H9 (cell line): ENCODE measurements at regions not wholly inside any gene's neighbourhood (a gene's known extent, or its start where the extent isn't known, plus 50 kb on each side); places are given as distances from the start of the nearest gene placed in this dataset.

Experiments used
- DNase-seq: peaks from one replicate; pipeline ENCODE4 v3.0.0-alpha.2; 2017
- H2AFZ ChIP-seq: one replicate; pipeline ENCODE4 v1.6.1; 2013; ENCODE audit warnings: mild to moderate bottlenecking, low read length, control low read depth, moderate library complexity
- H2AK5ac ChIP-seq: 2 replicates; pipeline ENCODE4 v1.6.1; 2013; ENCODE audit warnings: low read length, control low read depth, mixed read lengths; ENCODE audit not compliant: insufficient read length
- H2BK120ac ChIP-seq: one replicate; pipeline ENCODE4 v1.6.1; 2013; ENCODE audit warnings: low read depth, mild to moderate bottlenecking, low read length, control low read depth, inconsistent platforms; ENCODE audit not compliant: poor library complexity, severe bottlenecking
- H2BK12ac ChIP-seq: 2 replicates; pipeline ENCODE4 v1.6.1; 2013; ENCODE audit warnings: low read length, control low read depth, mixed read lengths, low read depth; ENCODE audit not compliant: insufficient read length
- H2BK15ac ChIP-seq: 2 replicates; pipeline ENCODE4 v1.6.1; 2013; ENCODE audit warnings: low read depth, low read length, control low read depth
- H2BK20ac ChIP-seq: one replicate; pipeline ENCODE4 v1.6.1; 2013; ENCODE audit warnings: low read depth, mild to moderate bottlenecking, low read length, control low read depth, inconsistent platforms; ENCODE audit not compliant: poor library complexity, severe bottlenecking
- H2BK5ac ChIP-seq: 2 replicates; pipeline ENCODE4 v1.6.1; 2013; ENCODE audit warnings: low read length, control low read depth, mixed read lengths; ENCODE audit not compliant: insufficient read length
- H3K14ac ChIP-seq: 2 replicates; pipeline ENCODE4 v1.6.1; 2013; ENCODE audit warnings: low read length, control low read depth; ENCODE audit not compliant: insufficient read depth
- H3K18ac ChIP-seq: 2 replicates; pipeline ENCODE4 v1.6.1; 2013; ENCODE audit warnings: low read depth, mild to moderate bottlenecking, mixed read lengths, low read length, control low read depth; ENCODE audit not compliant: insufficient read length
- H3K23ac ChIP-seq: 2 replicates; pipeline ENCODE4 v1.6.1; 2013; ENCODE audit warnings: low read length, control low read depth, mixed read lengths, low read depth; ENCODE audit not compliant: insufficient read length
- H3K23me2 ChIP-seq: 2 replicates; pipeline ENCODE4 v1.6.1; 2013; ENCODE audit warnings: low read depth, mild to moderate bottlenecking, mixed read lengths, low read length, control low read depth; ENCODE audit not compliant: insufficient read length, poor library complexity, severe bottlenecking
- H3K27ac ChIP-seq: 2 replicates; pipeline ENCODE4 v1.5.1; 2013; ENCODE audit warnings: low read length, control low read depth, mixed read lengths, low read depth; ENCODE audit not compliant: insufficient read length
- H3K27me3 ChIP-seq: 2 replicates; pipeline ENCODE4 v1.6.1; 2013; ENCODE audit warnings: low read length, control low read depth, inconsistent platforms; ENCODE audit not compliant: insufficient read depth
- H3K4ac ChIP-seq: 2 replicates; pipeline ENCODE4 v1.6.1; 2013; ENCODE audit warnings: low read depth, mild to moderate bottlenecking, control low read depth, inconsistent platforms, low read length, moderate library complexity
- H3K4me1 ChIP-seq: 2 replicates; pipeline ENCODE4 v1.6.1; 2013; ENCODE audit warnings: low read length, control low read depth, inconsistent platforms; ENCODE audit not compliant: insufficient read depth
- H3K4me2 ChIP-seq: 2 replicates; pipeline ENCODE4 v1.6.1; 2013; ENCODE audit warnings: low read length, control low read depth, mixed read lengths; ENCODE audit not compliant: insufficient read length, insufficient read depth
- H3K56ac ChIP-seq: 2 replicates; pipeline ENCODE4 v1.6.1; 2013; ENCODE audit warnings: low read depth, mild to moderate bottlenecking, mixed read lengths, low read length, control low read depth; ENCODE audit not compliant: insufficient read length
- H3K79me1 ChIP-seq: 2 replicates; pipeline ENCODE4 v1.6.1; 2013; ENCODE audit warnings: low read depth, mild to moderate bottlenecking, moderate library complexity, low read length, control low read depth, inconsistent platforms; ENCODE audit not compliant: insufficient read depth, poor library complexity, severe bottlenecking
- H3K79me2 ChIP-seq: 2 replicates; pipeline ENCODE4 v1.6.1; 2013; ENCODE audit warnings: low read length, control low read depth, inconsistent platforms; ENCODE audit not compliant: insufficient read depth
- H3K9ac ChIP-seq: 2 replicates; pipeline ENCODE4 v1.6.1; 2013; ENCODE audit warnings: low read length, control low read depth, mixed read lengths; ENCODE audit not compliant: insufficient read length; ENCODE audit errors: extremely low read depth
- H3K9me3 ChIP-seq: one replicate; pipeline ENCODE4 v1.6.1; 2013; ENCODE audit warnings: low read depth, low read length, inconsistent platforms; ENCODE audit not compliant: control insufficient read depth
- H3T11ph ChIP-seq: one replicate; pipeline ENCODE4 v1.6.1; 2013; ENCODE audit warnings: mild to moderate bottlenecking, low read length, control low read depth, inconsistent platforms
- H4K20me1 ChIP-seq: one replicate; pipeline ENCODE4 v1.6.1; 2013; ENCODE audit not compliant: control insufficient read depth, insufficient read length, insufficient read depth
- H4K5ac ChIP-seq: 2 replicates; pipeline ENCODE4 v1.6.1; 2013; ENCODE audit warnings: low read depth, mild to moderate bottlenecking, mixed read lengths, low read length, control low read depth; ENCODE audit not compliant: insufficient read length
- H4K8ac ChIP-seq: replicated peaks from 2 replicates; pipeline ENCODE4 v1.6.1; 2013; ENCODE audit warnings: low read length, control low read depth, mixed read lengths, low read depth; ENCODE audit not compliant: insufficient read length
- H4K91ac ChIP-seq: 2 replicates; pipeline ENCODE4 v1.6.1; 2013; ENCODE audit warnings: low read depth, mild to moderate bottlenecking, moderate library complexity, mixed read lengths, low read length, control low read depth; ENCODE audit not compliant: insufficient read length
- H3K27ac Mint-ChIP-seq, 3 experiments: 2 replicates in 2 of 3; 3 replicates in 1 of 3; pipeline ENCODE4 v1.8.0; 2020 to 2021; ENCODE audit warnings: mixed read lengths in 3 of 3, mild to moderate bottlenecking in 1 of 3, moderate library complexity in 1 of 3
- H3K27me3 Mint-ChIP-seq: 2 replicates; pipeline ENCODE4 v1.8.0; 2021; ENCODE audit warnings: low read depth, mild to moderate bottlenecking, moderate library complexity, mixed read lengths
- H3K36me3 Mint-ChIP-seq, 3 experiments: 2 replicates in 2 of 3; 3 replicates in 1 of 3; pipeline ENCODE4 v1.8.0; 2020 to 2021; ENCODE audit warnings: low read depth in 3 of 3, mixed read lengths in 3 of 3; ENCODE audit not compliant: insufficient read depth in 1 of 3
- H3K4me1 Mint-ChIP-seq, 2 experiments: 2 replicates each; pipeline ENCODE4 v1.8.0; 2020; ENCODE audit warnings: mixed read lengths in 2 of 2
- H3K4me3 Mint-ChIP-seq, 2 experiments: 2 replicates in 1 of 2; 3 replicates in 1 of 2; pipeline ENCODE4 v1.8.0; 2020 to 2021; ENCODE audit warnings: mild to moderate bottlenecking in 2 of 2, mixed read lengths in 2 of 2, moderate library complexity in 1 of 2
- H3K9me3 Mint-ChIP-seq, 2 experiments: 2 replicates in 1 of 2; 3 replicates in 1 of 2; pipeline ENCODE4 v1.8.0; 2020; ENCODE audit warnings: mild to moderate bottlenecking in 2 of 2, mixed read lengths in 2 of 2, moderate library complexity in 1 of 2
- WGBS: extraction: QIAGEN DNeasy Blood & Tissue Kit; methylation state at CpG from one replicate; pipeline ENCODE4 v1.1.7; 2013; ENCODE audit warnings: missing lambda C conversion rate, low lambda C conversion rate, mixed read lengths; ENCODE audit not compliant: insufficient read length; ENCODE audit errors: extremely low coverage; 5-methylcytosine and 5-hydroxymethylcytosine counted together
- TF ChIP-seq, protein P1 (sequence below): fragments of 200-600 bp; sonication (generic); conservative IDR thresholded peaks from 3 replicates; pipeline ENCODE4 v1.8.0; 2021; ENCODE audit warnings: antibody characterized with exemption, mild to moderate bottlenecking

DNA sequence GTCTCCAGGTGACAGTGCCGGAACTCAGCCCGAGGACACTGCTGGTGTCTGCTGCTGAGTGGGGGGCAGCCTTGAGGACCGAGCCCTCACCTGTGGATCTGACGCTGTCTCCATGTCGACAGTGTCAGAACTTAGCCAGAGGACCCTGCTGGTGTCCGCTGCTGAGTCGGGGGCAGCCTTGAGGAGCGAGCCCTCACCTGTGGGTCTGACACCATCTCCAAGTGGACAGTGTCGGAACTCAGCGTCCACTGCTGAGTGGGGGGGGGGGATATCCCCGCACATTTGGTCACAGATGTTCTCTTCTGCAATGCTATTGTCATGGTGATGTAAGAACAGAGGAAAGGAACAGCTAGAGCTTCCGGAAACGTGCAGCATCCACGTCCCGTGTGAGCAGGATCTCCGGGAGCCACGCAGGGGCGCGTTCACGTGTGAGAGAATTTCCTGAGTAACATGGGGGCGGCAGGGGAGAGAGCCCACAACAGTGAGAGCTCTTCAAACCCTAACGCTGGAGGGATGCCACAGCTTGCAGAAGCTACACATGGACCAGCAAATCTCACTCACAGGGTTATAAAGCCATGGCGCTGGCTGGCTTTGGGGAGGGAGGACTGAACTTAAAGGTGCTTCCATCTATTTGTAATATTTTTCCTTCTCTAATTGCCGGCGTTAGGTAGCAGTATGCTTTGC lies 250.7 kb upstream of the SALL3 start:
- no peak overlapping the region for H4K5ac ChIP-seq
- no peak overlapping the region for H2BK20ac ChIP-seq
- no peaks in the 10 kb centered on the region for H3K9me3 ChIP-seq
- H3K9me3 Mint-ChIP-seq, result no peaks in the 10 kb centered on the region
- peaks cover 7% of the 10 kb centered on the region; the same call in 1 of the 2 replicates for H3K4me1 ChIP-seq
- H3K36me3 Mint-ChIP-seq, result no peaks in the 10 kb centered on the region; a peak in 1 of 7 replicates
- no peak overlapping the region for H4K8ac ChIP-seq
- TF ChIP-seq, protein P1, sequence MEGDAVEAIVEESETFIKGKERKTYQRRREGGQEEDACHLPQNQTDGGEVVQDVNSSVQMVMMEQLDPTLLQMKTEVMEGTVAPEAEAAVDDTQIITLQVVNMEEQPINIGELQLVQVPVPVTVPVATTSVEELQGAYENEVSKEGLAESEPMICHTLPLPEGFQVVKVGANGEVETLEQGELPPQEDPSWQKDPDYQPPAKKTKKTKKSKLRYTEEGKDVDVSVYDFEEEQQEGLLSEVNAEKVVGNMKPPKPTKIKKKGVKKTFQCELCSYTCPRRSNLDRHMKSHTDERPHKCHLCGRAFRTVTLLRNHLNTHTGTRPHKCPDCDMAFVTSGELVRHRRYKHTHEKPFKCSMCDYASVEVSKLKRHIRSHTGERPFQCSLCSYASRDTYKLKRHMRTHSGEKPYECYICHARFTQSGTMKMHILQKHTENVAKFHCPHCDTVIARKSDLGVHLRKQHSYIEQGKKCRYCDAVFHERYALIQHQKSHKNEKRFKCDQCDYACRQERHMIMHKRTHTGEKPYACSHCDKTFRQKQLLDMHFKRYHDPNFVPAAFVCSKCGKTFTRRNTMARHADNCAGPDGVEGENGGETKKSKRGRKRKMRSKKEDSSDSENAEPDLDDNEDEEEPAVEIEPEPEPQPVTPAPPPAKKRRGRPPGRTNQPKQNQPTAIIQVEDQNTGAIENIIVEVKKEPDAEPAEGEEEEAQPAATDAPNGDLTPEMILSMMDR, result no peak
- H3K79me1 ChIP-seq, result no peaks in the 10 kb centered on the region
- peaks cover 6% of the 10 kb centered on the region for H3K27me3 Mint-ChIP-seq
- H3K14ac ChIP-seq, result no peak overlapping the region
- H3K4me1 Mint-ChIP-seq, result peaks cover 9 to 15% of the 10 kb centered on the region in 2 experiments
- H3K27ac ChIP-seq, result no peak overlapping the region
- no peaks in the 10 kb centered on the region for H4K20me1 ChIP-seq
- H3K4ac ChIP-seq, result no peak overlapping the region
- H2AFZ ChIP-seq, result no peak overlapping the region
- H2BK120ac ChIP-seq, result no peak overlapping the region
- no CpG with 5 or more reads among the region's 25 CpGs for WGBS
- no peak overlapping the region; a peak in 1 of 7 replicates for H3K27ac Mint-ChIP-seq
- no peak overlapping the region for H3K4me3 Mint-ChIP-seq
- H3K27me3 ChIP-seq, result no peaks in the 10 kb centered on the region
- H2BK15ac ChIP-seq, result no peak overlapping the region
- no peaks in the 10 kb centered on the region for H3K79me2 ChIP-seq
- no peak overlapping the region for H3K4me2 ChIP-seq
- H3T11ph ChIP-seq, result no peak overlapping the region
- H3K18ac ChIP-seq, result no peak overlapping the region
- no peak overlapping the region for H3K9ac ChIP-seq
- no peak overlapping the region for H2BK5ac ChIP-seq
- H3K56ac ChIP-seq, result no peak overlapping the region
- peak; percentile 17 for DNase-seq
- H4K91ac ChIP-seq, result no peak overlapping the region
- no peaks in the 10 kb centered on the region for H3K23me2 ChIP-seq
- H2AK5ac ChIP-seq, result no peak overlapping the region
- no peak overlapping the region for H3K23ac ChIP-seq
- H2BK12ac ChIP-seq, result no peak overlapping the region
